Adrenal gland (tissue), 9 donors: ENCODE measurements at regions not wholly inside any gene's neighbourhood (a gene's known extent, or its start where the extent isn't known, plus 50 kb on each side); places are given as distances from the start of the nearest gene placed in this dataset.

Experiments
- DNase-seq, 7 donors: peaks; one replicate each; pipeline ENCODE4 v3.0.0-alpha.2; 2019 to 2020
- H3K27ac ChIP-seq, 5 donors: fragments of 200-600 bp; sonication (generic) in 4 of 5; 1 replicate in 3 of 5; 2 replicates in 2 of 5; pipeline versions ENCODE4 v1.5.1 to v1.8.0; 2016 to 2020; ENCODE audit warnings: mild to moderate bottlenecking in 1 of 5
- H3K27me3 ChIP-seq: fragments of 200-600 bp; 2 replicates; pipeline ENCODE4 v1.8.0; 2021
- H3K36me3 ChIP-seq, 2 donors: fragments of 200-600 bp; replicated peaks in 1 of 2; 1 replicate in 1 of 2; 2 replicates in 1 of 2; pipeline versions ENCODE4 v1.5.1 to v1.8.0; 2018 to 2022
- H3K4me1 ChIP-seq, 2 donors: fragments of 200-600 bp; replicated peaks in 1 of 2; 1 replicate in 1 of 2; 2 replicates in 1 of 2; pipeline versions ENCODE4 v1.5.1 to v1.8.0; 2018 to 2021
- H3K4me3 ChIP-seq, 4 donors: fragments of 200-600 bp; sonication (generic) in 3 of 4; one replicate each; pipeline ENCODE4 v1.5.1; 2016 to 2018
- H3K9me3 ChIP-seq, 3 donors: fragments of 200-600 bp; sonication (generic) in 1 of 3; replicated peaks in 1 of 3; 1 replicate in 2 of 3; 2 replicates in 1 of 3; pipeline versions ENCODE4 v1.5.1 to v1.8.0; 2016 to 2021
- CTCF ChIP-seq, 6 experiments: fragments of 450-650 bp in 4 of 6; fragments of 200-600 bp in 2 of 6; sonication (generic) in 1 of 6; IDR thresholded peaks; 1 replicate in 5 of 6; 2 replicates in 1 of 6; pipeline versions ENCODE4 v1.5.1 to v1.8.0; 2016 to 2021; ENCODE audit warnings: antibody characterized with exemption in 6 of 6, mild to moderate bottlenecking in 2 of 6, moderate library complexity in 1 of 6
- POLR2A ChIP-seq, 2 donors: fragments of 450-650 bp; IDR thresholded peaks; one replicate each; pipeline ENCODE4 v1.6.1; 2017; ENCODE audit warnings: antibody characterized with exemption in 2 of 2, mild to moderate bottlenecking in 2 of 2, moderate library complexity in 1 of 2
- WGBS, 4 donors: extraction: QIAGEN DNeasy Blood & Tissue Kit in 2 of 4; methylation state at CpG; one replicate each; pipeline versions ENCODE4 v1.1.5 to v1.1.7; 2013 to 2017; 5-methylcytosine and 5-hydroxymethylcytosine counted together
- intact Hi-C, 2 donors: fragments of 100-400 bp; cut with DNase I; formaldehyde crosslinking; loops; one replicate each; pipeline versions ENCODE4 v1.14.1 to v1.15.0; 2022 to 2023
- donor health status: healthy with polysubstance abuse.
- donor health status: Bipolar disorder and iron deficiency.
- donor health status: DM: yes; HTN: yes; CAD: no.
- donor health status: DM: no; HTN: no; CAD: no.
- donor health status: DM: no; HTN: no; CAD: no.

DNA sequence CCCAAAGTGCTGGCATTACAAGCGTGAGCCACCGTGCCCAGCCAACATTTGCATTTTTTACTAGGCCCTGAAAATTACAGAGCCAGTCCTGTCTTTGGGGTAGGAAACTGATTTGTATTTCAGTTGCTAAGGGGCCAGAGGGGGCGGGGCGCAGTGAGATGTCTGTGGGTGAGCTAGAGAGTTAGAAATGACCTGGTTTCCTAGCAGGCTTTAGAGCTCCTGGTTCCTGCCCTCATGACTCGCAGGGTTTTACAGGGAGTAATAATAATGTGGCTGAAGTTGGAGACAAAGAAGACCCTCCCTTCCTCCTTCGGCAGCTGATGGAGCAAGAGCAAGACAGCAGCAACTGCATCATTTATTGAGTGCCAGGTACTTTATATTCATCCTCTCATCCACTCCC lies 131.5 kb downstream of the TFAP2C start:
- H3K27ac ChIP-seq: no peak overlapping the region
- peaks cover under 1% of the 10 kb centered on the region for H3K27me3 ChIP-seq
- H3K4me1 ChIP-seq: no peaks in the 10 kb centered on the region
- intact Hi-C loops: no loop called here
- TF ChIP-seq POLR2A (IDR thresholded peaks at IDR 0.05): no peak
- TF ChIP-seq CTCF (IDR thresholded peaks at IDR 0.05): no peak
- H3K36me3 ChIP-seq: no peaks in the 10 kb centered on the region
- 64 to 80% (median 78%) methylated on average over 6 of the region's 6 CpGs for WGBS, 4 donors
- H3K9me3 ChIP-seq: no peaks in the 10 kb centered on the region
- H3K4me3 ChIP-seq: no peak overlapping the region
- DNase-seq: no peak

GRCh38 chr20:56761393-56761792 lies 132.3 kb downstream of the TFAP2C start:
- intact Hi-C loops: no loop called here
- WGBS, 4 donors: 89 to 96% (median 94%) methylated on average over 2 of the region's 2 CpGs
- H3K4me3 ChIP-seq: no peak overlapping the region
- no peaks in the 10 kb centered on the region for H3K27me3 ChIP-seq
- no peaks in the 10 kb centered on the region for H3K4me1 ChIP-seq
- no peaks in the 10 kb centered on the region for H3K36me3 ChIP-seq
- H3K27ac ChIP-seq: no peak overlapping the region
- H3K9me3 ChIP-seq: no peaks in the 10 kb centered on the region
- TF ChIP-seq POLR2A (IDR thresholded peaks at IDR 0.05) (no peak), CTCF (IDR thresholded peaks at IDR 0.05) (no peak)
- DNase-seq: no peak

DNA sequence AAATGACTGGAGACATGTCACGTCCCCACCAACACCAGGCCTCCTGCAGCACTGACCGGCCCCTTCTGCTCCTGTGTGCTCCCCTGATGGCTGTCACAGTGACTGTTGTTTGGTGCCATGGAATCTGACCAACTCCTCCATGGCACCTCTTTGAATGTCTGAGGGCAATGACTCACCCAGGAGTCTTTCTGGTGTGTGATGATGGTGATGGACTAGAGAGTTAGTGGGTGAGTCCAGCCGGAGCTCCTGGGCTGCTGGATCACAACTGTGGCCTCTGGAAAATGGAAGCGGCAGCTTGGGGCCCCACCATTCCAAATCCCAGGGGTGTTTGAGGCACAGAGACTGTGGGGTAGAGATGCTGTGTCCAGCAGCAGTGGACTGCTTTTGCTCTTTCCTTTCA lies 133.3 kb downstream of the TFAP2C start:
- Histone ChIP-seq H3K36me3 (no peaks in the 10 kb centered on the region), H3K4me1 (no peaks in the 10 kb centered on the region), H3K4me3 (no peak overlapping the region), H3K27me3 (peaks cover 4% of the 10 kb centered on the region), H3K27ac (no peak overlapping the region), H3K9me3 (no peaks in the 10 kb centered on the region)
- TF ChIP-seq POLR2A (IDR thresholded peaks at IDR 0.05): no peak
- TF ChIP-seq CTCF (IDR thresholded peaks at IDR 0.05): no peak
- DNase-seq: no peak
- 78 to 90% (median 82%) methylated on average over 4 of the region's 4 CpGs for WGBS, 4 donors
- intact Hi-C loops: no loop called here

- Histone ChIP-seq H3K36me3 (no peaks in the 10 kb centered on the region), H3K27ac (no peak overlapping the region), H3K4me1 (no peaks in the 10 kb centered on the region), H3K9me3 (no peaks in the 10 kb centered on the region), H3K27me3 (peaks cover 4% of the 10 kb centered on the region), H3K4me3 (no peak overlapping the region)
- intact Hi-C loops: no loop called here
- 84 to 88% (median 86%) methylated on average over 8 of the region's 8 CpGs for WGBS, 4 donors
- DNase-seq: no peak
- TF ChIP-seq CTCF (IDR thresholded peaks at IDR 0.05): no peak
- TF ChIP-seq POLR2A (IDR thresholded peaks at IDR 0.05): no peak
Observed at GRCh38 chr20:56762829-56763228, 133.7 kb downstream of the TFAP2C start.
